Neutrophil (primary cell): ENCODE measurements at regions not wholly inside any gene's neighbourhood (a gene's known extent, or its start where the extent isn't known, plus 50 kb on each side); places are given as distances from the start of the nearest gene placed in this dataset.

Source experiments
- H3K27ac ChIP-seq: fragments of 200-600 bp; sonication (generic); 2 replicates; pipeline ENCODE4 v1.5.1; 2016; ENCODE audit warnings: mild to moderate bottlenecking, moderate library complexity
- H3K27me3 ChIP-seq: fragments of 200-600 bp; sonication (generic); 2 replicates; pipeline ENCODE4 v1.6.0; 2016; ENCODE audit warnings: mild to moderate bottlenecking
- H3K36me3 ChIP-seq: fragments of 200-600 bp; sonication (generic); 2 replicates; pipeline ENCODE4 v1.5.1; 2017
- H3K4me1 ChIP-seq, 2 experiments: fragments of 200-600 bp in 1 of 2; sonication (generic) in 1 of 2; 1 replicate in 1 of 2; 2 replicates in 1 of 2; pipeline versions ENCODE4 v1.5.1 to v1.6.1; 2013 to 2016; ENCODE audit warnings: low read depth in 1 of 2, low read length in 1 of 2, mild to moderate bottlenecking in 1 of 2, moderate library complexity in 1 of 2; ENCODE audit not compliant: control insufficient read depth in 1 of 2, insufficient read depth in 1 of 2
- H3K4me3 ChIP-seq, 2 experiments: fragments of 200-600 bp in 1 of 2; sonication (generic) in 1 of 2; 1 replicate in 1 of 2; 2 replicates in 1 of 2; pipeline ENCODE4 v1.5.1; 2013 to 2016; ENCODE audit warnings: low read depth in 1 of 2, low read length in 1 of 2, mild to moderate bottlenecking in 1 of 2, moderate library complexity in 1 of 2
- H3K9me3 ChIP-seq: fragments of 200-600 bp; sonication (generic); 2 replicates; pipeline ENCODE4 v1.5.1; 2016
- CTCF ChIP-seq: fragments of 200-600 bp; sonication (generic); IDR thresholded peaks from 2 replicates; pipeline ENCODE4 v1.5.1; 2016; ENCODE audit warnings: antibody characterized with exemption

GRCh38 chr14:105830171-105830570 is 303.8 kb downstream of the TMEM121 start:
- no peak overlapping the region for H3K27ac ChIP-seq
- H3K36me3 ChIP-seq = no peaks in the 10 kb centered on the region
- no peaks in the 10 kb centered on the region for H3K27me3 ChIP-seq
- no peak for TF ChIP-seq CTCF
- no peaks in the 10 kb centered on the region for H3K4me1 ChIP-seq
- no peak overlapping the region for H3K4me3 ChIP-seq
- no peaks in the 10 kb centered on the region for H3K9me3 ChIP-seq

GRCh38 chr14:105836160-105836559 is 309.8 kb downstream of the TMEM121 start:
- H3K9me3 ChIP-seq = no peaks in the 10 kb centered on the region
- TF ChIP-seq CTCF = no peak
- H3K4me3 ChIP-seq = no peak overlapping the region
- no peaks in the 10 kb centered on the region for H3K27me3 ChIP-seq
- H3K4me1 ChIP-seq = no peaks in the 10 kb centered on the region
- no peaks in the 10 kb centered on the region for H3K36me3 ChIP-seq
- no peak overlapping the region for H3K27ac ChIP-seq

GRCh38 chr14:105836730-105837129 is 310.3 kb downstream of the TMEM121 start:
- H3K4me1 ChIP-seq = no peaks in the 10 kb centered on the region
- no peaks in the 10 kb centered on the region for H3K36me3 ChIP-seq
- no peak for TF ChIP-seq CTCF
- H3K9me3 ChIP-seq = no peaks in the 10 kb centered on the region
- H3K4me3 ChIP-seq = no peak overlapping the region
- H3K27ac ChIP-seq = no peak overlapping the region
- no peaks in the 10 kb centered on the region for H3K27me3 ChIP-seq

GRCh38 chr14:105837349-105838063 is 311.1 kb downstream of the TMEM121 start:
- Histone ChIP-seq H3K4me3 (no peak overlapping the region), H3K36me3 (no peaks in the 10 kb centered on the region), H3K9me3 (no peaks in the 10 kb centered on the region), H3K4me1 (no peaks in the 10 kb centered on the region), H3K27ac (no peak overlapping the region), H3K27me3 (no peaks in the 10 kb centered on the region)
- no peak for TF ChIP-seq CTCF

GRCh38 chr14:105838107-105838506 is 311.7 kb downstream of the TMEM121 start:
- no peaks in the 10 kb centered on the region for H3K9me3 ChIP-seq
- H3K4me3 ChIP-seq = no peak overlapping the region
- no peaks in the 10 kb centered on the region for H3K27me3 ChIP-seq
- no peaks in the 10 kb centered on the region for H3K4me1 ChIP-seq
- TF ChIP-seq CTCF = no peak
- H3K27ac ChIP-seq = no peak overlapping the region
- no peaks in the 10 kb centered on the region for H3K36me3 ChIP-seq
